HG02970 (cell line): ENCODE measurements at regions not wholly inside any gene's neighbourhood (a gene's known extent, or its start where the extent isn't known, plus 50 kb on each side); places are given as distances from the start of the nearest gene placed in this dataset.
"Not testable (repeated sequence)": the region's sequence is repeated elsewhere in the genome, so short reads cannot be mapped to it uniquely, and the experiment has no call there.

Experiments used
- ATAC-seq: cut with Tn5 transposase; IDR thresholded peaks from one replicate; pipeline ENCODE4 v1.9.1; 2021; ENCODE audit warnings: mild to moderate bottlenecking, moderate library complexity, moderate number of reproducible peaks; ENCODE audit not compliant: unreplicated experiment, low FRiP score

DNA sequence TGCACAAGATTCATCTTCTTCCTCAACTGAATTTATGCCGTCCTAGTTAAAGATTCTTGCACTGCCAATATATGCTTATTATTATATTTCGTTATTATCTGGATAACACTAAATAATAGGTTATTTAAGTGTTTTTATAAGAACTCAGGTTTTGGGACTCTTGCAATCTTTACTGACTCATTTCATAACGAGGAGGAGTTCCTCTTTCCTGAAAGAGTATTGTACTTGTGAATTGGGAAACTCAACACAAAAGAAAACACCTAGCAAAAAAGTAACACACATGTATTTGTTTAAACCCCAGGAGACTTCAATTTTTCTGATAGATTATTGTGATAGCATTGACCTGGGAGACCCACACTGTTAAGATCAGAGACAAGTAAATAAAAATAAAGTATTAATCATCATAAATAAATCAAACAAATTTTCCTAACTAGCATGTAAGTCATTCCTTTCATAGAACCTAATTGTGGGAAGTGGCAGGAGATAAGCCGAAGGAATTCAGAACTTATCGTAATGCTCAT is 505.8 kb downstream of the KCNJ2 start:
- ATAC-seq: no peak

DNA sequence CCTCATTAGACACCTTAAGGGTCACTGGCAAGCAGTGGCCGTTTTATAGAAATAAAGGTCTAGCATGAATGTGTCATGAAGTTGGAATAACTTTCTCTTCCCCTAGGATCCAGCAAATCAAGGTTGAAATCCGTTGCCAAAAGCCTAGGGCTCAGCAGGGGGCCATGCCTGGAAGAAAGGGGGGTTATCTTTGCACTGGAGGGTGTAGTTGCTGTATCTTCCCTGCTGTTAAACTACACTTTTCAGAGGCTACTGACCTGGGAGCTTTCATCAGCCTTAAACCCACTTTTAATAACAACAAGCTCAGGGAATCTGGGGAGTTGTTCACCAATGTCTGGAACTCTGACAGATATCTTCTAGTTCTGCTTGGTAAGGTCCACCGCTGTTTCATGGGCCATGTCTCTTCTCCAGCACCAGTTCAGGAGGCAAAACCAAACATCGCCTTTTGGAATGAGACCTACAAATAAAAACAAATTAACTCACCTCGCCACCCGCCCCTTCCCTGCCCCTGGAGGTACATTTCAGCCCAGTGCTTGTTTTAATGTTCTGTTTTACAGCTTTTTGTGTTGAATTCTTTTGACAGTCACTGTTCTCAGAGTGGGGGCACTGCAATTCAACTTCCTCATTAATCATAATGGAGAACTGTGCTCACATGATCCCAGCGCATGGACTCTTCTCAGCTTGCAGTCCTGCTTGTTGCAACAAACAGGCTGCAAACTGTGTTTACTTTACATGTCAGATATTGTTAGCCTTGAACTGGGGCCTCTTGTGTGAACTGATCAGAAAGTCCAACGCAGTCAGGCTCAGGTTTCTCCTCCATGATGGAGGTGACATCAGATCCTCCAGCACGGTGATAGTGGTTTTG is 508.7 kb downstream of the KCNJ2 start:
- no peak for ATAC-seq

DNA sequence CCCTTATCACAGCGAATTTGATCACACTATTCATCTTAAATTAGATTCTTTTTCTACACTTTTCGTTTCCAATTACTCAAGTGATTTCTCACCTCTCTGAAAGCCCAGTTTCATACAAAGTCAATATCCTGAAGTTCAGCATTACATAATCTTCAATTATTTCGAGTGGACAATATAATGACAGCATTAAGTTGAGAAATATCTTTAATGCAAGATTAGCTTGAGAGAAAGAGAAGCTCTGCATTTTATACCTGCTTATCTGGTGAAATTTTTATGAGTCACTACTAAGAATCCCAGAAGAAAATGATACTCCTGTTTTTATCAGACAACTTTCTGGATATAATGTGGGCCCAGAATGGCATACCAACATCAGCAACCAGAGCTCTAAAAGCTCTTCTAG is 509.6 kb downstream of the KCNJ2 start:
- ATAC-seq: no peak

DNA sequence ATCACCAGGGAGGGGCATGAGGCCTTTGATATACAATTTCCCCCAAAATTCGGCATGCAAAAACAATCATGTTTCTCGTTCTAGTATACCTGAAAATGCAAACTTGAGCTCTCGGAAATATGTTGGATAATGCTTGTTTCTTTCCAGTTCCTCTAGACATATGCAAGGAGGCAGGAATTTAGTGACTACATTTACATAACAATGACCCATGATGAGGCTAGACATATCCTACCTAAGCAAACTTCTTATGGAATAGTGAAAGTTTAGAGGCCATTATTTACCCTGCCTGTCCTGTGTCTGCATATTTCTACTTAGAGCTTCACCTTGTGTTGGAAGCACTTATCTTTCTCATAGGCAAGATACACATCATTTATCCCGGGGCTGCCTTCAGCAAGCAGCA is 514.6 kb downstream of the KCNJ2 start:
- ATAC-seq: no peak

DNA sequence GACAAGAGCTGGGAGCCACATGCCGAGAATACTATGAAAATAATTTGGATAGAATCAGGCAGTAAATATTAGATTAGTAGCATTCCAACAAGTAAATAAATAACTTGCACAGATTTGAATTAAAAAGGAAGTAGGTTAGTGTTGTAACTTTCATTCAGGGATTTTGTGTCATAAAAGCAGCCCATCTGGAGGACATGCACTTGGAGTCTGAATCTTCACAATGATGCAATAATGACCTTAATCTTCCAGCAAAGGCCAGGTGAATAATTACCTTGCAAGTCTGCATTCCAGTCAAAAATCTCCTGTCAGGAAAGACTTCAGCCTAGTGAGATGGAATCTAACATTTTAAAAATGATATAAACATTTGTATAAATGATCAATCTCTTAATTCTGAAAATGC is 518.1 kb downstream of the KCNJ2 start:
- no peak for ATAC-seq

DNA sequence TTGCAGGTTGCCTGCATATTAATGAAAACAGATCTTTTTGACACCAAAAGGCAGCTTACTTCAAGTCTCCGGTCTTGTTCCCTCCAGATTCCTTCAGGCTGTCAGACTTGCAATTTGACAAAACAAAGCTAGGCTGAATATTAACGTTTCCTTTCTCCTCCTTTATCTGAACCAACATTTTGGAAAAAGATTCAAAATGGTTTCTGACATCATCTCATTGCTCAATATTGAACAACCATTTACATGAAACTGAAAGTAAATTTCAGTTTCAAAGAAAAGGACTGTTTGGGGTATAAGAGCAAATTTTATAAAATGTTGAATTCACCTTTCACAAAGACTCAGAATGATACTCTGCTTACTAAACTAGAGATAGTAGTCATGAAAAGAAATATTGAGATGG is 521.8 kb downstream of the KCNJ2 start:
- ATAC-seq: no peak

DNA sequence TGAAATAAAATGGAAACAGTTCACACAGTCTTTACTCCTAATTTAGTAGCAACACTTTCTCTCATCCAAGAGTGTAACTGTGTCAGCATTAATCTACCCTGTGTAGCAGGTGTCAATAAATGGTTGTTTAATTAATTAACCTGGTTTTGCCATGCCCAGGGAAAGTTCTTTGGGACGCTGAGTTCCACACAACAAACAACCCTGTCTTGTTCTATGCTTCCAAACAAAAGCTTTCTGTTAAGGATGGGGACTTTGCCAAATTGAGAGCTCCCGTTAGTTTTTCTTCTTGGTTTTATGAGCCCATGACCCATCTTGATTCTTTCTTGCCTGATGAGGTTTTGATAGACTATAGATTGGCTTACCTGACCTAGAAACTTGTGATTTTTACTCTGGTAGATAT is 530.1 kb downstream of the KCNJ2 start:
- no peak for ATAC-seq

DNA sequence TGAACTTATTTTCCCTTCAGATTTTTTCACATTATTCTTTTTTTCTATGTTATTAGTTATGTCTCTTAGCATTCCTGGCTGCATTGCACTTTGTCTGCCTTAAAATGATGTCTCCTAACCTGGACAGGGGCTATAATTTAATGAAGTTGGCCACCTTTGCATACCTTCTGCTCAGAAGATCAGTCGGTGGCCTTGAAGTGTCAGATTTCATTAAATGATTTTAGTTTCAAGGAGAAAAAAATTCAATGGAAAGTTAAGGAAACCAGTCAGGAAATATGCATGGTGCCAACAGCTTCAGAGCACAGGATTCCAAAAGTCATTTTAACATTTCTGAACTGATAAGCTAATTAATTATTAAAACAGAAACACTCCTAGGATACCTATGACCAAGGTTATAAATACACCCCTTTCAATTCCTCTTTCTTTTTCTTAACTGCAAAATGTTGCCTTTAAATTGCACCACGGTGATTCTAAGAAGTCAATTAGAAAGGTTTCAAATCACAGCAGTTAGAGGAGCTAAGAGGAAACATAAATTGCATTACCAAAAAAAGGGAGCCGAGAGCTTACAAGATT is 533.4 kb downstream of the KCNJ2 start:
- no peak for ATAC-seq

DNA sequence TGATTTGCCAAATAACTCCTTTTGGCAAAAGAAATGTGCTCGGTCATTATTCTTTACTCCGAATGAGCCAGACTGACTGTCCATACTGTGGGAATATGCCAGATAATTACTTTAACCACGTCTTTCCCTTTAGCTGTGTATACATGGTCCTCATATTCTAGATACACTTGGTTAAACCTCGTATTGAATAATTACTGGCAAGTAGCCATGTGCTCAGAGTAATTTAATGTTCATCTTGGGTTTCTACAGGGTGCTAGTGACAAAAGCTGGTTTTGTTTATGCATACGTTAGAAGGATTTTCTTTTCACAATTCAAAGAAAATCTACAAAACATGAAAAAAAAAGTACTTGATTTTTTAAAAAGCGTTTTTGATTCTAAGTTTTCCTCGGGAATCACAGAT is 540.3 kb downstream of the KCNJ2 start:
- no peak for ATAC-seq

DNA sequence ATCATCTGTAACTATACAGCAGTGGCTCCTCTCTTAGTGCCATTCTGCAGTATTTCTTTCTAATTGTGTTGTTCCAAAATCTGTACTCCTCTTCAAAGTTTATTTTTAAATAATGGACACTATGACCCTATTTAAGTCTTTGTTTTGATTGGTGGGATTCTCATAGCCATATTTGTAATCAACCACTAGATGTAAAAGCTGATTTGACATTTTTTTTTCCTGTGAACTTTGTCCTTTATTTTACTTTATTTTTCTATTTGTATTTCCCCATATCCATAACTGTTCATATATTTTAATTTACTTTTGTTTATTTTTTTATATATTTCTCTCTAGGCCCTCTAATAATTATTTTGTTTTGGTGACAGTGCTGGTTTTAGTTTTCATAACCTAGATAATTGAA is 544.4 kb downstream of the KCNJ2 start:
- no peak for ATAC-seq

DNA sequence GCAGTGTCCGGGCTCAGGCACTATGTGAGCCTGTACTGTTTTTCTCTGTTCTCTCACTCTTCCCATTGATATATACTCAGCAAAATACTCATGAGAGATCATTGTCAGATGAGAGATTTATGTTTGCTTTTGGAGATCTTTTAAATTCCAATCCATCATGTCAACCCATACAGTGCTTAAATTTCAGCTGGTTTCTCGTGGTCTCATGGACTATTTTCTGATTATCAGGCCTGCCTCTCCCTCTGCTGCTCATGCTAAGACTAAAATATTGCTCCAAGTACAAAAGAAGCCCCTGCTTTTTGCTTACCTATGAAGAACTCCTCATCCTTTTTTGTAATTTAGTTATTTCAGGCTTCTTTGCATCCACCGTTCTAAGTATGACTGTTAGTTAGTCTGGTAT is 547.2 kb downstream of the KCNJ2 start:
- ATAC-seq: no peak

DNA sequence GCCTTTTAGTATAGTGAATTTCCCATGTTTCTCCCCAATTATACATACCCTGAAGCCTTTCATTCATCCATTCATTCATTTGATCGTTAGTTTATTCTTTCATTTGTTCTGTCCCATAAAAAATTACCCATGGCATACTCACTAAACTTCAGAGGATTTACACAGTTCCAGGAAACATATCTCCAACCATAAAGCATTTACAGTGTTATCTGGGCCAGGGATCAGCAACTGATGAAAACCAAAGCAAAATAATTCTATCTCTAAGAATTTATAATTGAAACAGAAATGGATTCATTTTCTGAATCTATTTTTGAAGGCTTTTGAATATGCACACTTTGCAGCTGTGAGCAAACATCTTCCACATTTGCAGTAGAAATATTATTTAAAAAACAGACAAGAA is 547.7 kb downstream of the KCNJ2 start:
- no peak for ATAC-seq

DNA sequence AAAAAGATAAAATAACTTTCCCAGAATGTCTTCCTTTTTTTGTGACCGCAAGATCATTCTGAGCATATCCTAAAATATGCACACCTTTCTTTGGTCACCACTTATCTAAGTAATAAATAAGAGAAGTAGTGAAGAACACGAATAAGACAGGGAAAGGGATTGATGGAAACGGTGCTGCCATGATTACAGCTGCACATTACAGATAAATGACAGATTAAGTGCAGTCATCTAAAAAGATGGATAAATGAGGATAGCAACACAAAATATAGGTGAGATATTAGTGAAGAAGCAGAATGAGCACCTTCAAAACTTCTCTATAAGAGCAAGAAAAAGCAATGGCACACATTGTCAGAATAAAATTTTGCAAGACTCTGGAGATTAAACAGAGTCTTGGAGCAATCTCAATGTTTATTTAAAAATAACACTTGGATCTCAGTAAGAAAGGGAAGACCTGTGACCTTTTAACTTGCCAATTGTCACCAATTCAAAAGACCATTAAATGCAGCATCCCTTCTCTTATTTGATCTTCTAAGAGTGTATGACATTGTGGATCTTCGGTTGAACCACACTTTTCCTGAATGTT is 567.1 kb downstream of the KCNJ2 start:
- no peak for ATAC-seq

DNA sequence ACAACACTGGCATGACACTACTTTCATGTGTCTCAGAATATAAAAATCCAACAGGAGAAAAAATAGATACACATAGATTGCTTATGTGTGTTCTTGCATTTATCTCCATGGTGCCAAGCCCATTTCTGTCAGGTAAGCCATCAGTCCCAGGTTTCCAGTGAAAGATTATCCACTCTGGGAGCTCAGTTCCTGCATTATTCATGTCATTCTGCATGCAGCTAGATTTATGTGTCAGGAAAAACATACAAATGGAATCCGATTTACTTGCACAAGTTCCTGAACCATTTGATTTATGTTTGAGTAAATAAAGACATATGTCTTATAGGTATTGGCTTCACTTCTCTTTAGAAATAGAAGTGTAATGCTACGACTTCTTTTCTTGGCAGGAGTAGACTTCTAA is 569.7 kb downstream of the KCNJ2 start:
- no peak for ATAC-seq

DNA sequence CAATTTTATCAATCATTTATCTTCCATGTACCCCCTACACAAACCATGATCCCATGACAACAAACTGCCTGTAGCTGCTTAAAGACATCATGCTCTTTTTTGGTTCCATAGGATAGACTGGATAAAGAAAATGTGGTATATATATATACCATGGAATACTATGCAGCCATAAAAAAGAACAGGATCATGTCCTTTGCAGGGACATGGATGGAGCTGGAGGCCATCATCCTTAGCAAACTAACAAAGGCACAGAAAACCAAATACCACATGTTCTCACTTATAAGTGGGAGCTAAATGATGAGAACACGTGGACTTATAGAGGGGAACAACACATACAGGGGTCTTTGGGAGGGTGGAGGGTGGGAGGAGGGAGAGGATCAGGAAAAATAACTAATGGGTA is 577.2 kb downstream of the KCNJ2 start:
- ATAC-seq: not testable (repeated sequence)

DNA sequence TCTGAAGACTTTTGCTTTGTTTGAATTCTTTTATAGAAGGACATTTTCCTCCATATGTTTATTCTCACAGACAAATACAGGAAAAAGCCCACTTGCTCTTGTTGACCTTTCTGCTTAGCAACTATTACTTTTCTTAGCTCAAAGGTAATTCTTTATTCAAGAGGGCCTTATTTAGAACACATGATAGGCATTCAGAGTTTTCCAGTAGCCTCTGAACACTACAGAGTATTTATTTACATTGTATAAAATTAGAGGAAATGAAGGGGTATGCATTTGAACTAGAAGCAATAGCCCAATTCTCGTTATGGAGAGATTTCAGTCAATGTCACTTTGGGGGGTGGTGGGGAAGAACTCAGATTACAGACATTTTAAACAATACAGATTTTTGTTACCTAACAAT is 581.7 kb downstream of the KCNJ2 start:
- ATAC-seq: no peak

DNA sequence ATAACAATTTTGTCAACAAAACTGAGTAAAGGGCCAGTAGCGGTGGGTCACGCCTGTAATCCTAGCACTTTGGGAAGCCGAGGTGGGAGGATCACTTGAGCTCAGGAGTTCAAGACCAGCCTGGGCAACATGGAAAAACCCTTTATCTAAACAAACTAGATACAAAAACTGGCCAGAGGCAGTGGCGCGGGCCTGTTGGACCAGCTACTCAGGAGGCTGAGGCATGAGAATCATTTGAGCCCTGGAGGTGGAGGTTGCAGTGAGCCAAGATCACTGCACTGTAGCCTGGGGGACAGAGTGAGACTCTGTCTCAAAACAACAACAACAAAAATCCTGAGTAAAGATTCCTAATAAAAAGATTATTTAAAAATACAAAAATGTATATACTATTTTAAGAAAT is 583.1 kb downstream of the KCNJ2 start:
- ATAC-seq: not testable (repeated sequence)

DNA sequence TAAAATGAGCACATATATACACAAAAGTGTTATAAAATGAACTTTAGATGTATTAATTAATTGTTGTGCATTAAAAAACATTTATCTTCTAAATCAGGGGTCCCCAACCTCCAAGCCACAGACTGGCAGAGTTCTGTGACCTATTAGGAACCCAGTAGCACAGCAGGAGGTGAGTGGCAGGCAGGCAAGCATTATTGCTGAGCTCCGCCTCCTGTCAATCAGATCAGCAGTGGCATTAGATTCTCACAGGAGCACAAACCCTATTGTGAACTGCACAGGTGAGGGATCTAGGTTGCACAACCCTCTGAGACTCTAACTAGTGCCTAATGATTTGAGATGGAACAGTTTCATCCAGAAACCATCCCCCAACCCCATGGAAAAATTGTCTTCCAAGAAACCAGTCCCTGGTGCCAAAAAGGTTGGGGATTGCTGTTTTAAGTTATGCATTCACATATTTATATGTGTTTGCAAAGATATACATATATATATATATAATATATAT is 583.7 kb downstream of the KCNJ2 start:
- no peak for ATAC-seq

DNA sequence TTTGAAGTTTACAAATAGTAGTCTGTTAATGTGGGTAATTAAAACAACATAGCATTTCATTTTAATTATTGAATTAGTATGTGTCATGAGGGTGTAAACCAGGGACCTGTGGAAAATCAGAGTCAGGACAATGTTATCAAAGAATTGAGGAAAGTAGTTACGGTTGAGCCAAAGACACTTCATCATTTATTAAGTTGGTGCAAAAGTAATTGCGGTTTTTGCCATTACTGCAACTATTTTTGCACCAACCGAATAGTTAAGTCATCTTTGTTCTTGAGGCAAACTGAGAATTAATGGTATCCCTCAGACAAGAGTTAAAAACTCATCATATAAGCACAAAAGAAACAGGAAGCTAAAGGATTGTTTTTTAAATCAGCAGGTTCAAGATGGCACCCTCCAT is 593.7 kb downstream of the KCNJ2 start:
- ATAC-seq: no peak

DNA sequence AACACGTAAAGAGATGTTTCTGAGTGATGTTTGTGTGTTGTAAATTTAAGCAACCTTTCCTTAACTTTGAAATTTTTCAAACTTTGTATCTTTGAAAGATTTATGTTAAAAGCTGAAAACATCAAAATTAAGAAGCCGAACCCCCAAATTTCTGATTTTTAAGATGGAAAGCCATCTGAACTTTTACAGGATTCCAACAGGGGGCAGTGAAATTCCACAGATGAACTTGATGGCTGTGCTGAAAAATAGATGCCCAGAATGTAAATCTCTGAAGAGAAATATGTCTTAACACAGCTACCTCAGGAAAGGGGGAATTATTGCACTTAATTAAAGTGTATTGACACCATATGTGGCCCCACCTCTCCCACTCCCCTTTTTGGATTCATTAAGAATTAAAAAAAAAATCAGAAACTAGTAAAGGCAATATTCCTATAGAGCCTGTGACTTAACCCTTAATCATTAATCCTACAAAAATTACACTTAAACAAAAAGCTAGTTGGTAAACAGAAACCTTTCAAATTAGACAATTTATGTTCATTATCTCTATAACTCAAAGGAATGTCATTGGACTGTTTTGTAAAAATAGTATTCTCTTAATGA is 597.9 kb downstream of the KCNJ2 start:
- no peak for ATAC-seq

DNA sequence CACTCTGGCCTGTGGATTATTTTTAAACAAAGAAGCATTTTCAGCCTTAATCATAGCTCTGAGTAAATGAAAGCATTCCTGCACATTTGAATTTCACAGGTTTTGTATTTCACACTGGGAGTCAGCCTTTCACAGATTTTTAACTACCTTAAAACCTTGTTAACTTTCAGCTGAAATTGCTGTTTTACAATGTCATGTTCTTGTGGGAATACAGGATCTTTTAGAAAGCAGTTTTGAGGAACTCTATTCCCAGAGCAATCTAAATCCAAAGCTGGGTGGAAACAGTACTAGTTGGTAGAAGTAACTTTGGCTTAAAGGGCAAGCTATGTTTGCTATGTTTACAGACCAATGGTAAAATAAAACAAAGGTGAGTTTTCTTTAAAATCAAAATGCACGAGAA is 600.6 kb downstream of the KCNJ2 start:
- ATAC-seq: no peak
